Astrocyte (in vitro differentiated cells and primary cell): ENCODE measurements at regions not wholly inside any gene's neighbourhood (a gene's known extent, or its start where the extent isn't known, plus 50 kb on each side); places are given as distances from the start of the nearest gene placed in this dataset.

Experiments used
- DNase-seq: peaks from one replicate; pipeline ENCODE4 v3.0.0-alpha.2; 2010; ENCODE audit warnings: low read depth
- FAIRE-seq: peaks from 2 replicates; lab custom pipeline; 2011; peaks lifted over from hg19 to GRCh38; lab: Jason Lieb, UNC
- H2AFZ ChIP-seq: 2 replicates; pipeline ENCODE4 v1.6.0; 2012; ENCODE audit warnings: low read depth, low read length, inconsistent platforms
- H3K27ac ChIP-seq: 2 replicates; pipeline ENCODE4 v1.5.1; 2011; ENCODE audit warnings: low read depth, low read length, inconsistent platforms
- H3K27me3 ChIP-seq: 2 replicates; pipeline ENCODE4 v1.6.0; 2011; ENCODE audit warnings: low read length, inconsistent platforms; ENCODE audit not compliant: insufficient read depth
- H3K36me3 ChIP-seq: 2 replicates; pipeline ENCODE4 v1.5.1; 2011; ENCODE audit warnings: low read length, inconsistent platforms; ENCODE audit not compliant: insufficient read depth
- H3K4me1 ChIP-seq: 2 replicates; pipeline ENCODE4 v1.5.1; 2011; ENCODE audit warnings: low read length, inconsistent platforms; ENCODE audit not compliant: insufficient read depth
- H3K4me2 ChIP-seq: 2 replicates; pipeline ENCODE4 v1.6.0; 2012; ENCODE audit warnings: low read length, inconsistent platforms
- H3K4me3 ChIP-seq: 2 replicates; pipeline ENCODE4 v1.5.1; 2011; ENCODE audit warnings: low read depth, mild to moderate bottlenecking, low read length, inconsistent platforms; ENCODE audit not compliant: insufficient read depth
- H3K79me2 ChIP-seq: 2 replicates; pipeline ENCODE4 v1.6.0; 2012; ENCODE audit warnings: mild to moderate bottlenecking, low read length, inconsistent platforms; ENCODE audit not compliant: insufficient read depth
- H3K9ac ChIP-seq: 2 replicates; pipeline ENCODE4 v1.6.0; 2012; ENCODE audit warnings: mild to moderate bottlenecking, low read length, inconsistent platforms
- H3K9me3 ChIP-seq: 2 replicates; pipeline ENCODE4 v1.5.1; 2012; ENCODE audit warnings: low read depth, mild to moderate bottlenecking, low read length, inconsistent platforms; ENCODE audit not compliant: insufficient read depth
- H4K20me1 ChIP-seq: 2 replicates; pipeline ENCODE4 v1.6.0; 2012; ENCODE audit warnings: low read length, inconsistent platforms; ENCODE audit not compliant: insufficient read depth
- H3K27ac Mint-ChIP-seq: one replicate; pipeline ENCODE4 v1.8.0; 2021; ENCODE audit warnings: mild to moderate bottlenecking, mixed read lengths; ENCODE audit not compliant: unreplicated experiment
- H3K27me3 Mint-ChIP-seq: one replicate; pipeline ENCODE4 v1.8.0; 2021; ENCODE audit warnings: low read depth, mixed read lengths; ENCODE audit not compliant: unreplicated experiment
- H3K36me3 Mint-ChIP-seq: one replicate; pipeline ENCODE4 v1.8.0; 2021; ENCODE audit warnings: low read depth, mixed read lengths; ENCODE audit not compliant: unreplicated experiment
- H3K4me1 Mint-ChIP-seq: one replicate; pipeline ENCODE4 v1.8.0; 2021; ENCODE audit warnings: low read depth, mixed read lengths; ENCODE audit not compliant: unreplicated experiment
- H3K4me3 Mint-ChIP-seq: one replicate; pipeline ENCODE4 v1.8.0; 2021; ENCODE audit warnings: mild to moderate bottlenecking, moderate library complexity, mixed read lengths; ENCODE audit not compliant: unreplicated experiment
- H3K9me3 Mint-ChIP-seq: one replicate; pipeline ENCODE4 v1.8.0; 2021; ENCODE audit warnings: mild to moderate bottlenecking, mixed read lengths; ENCODE audit not compliant: unreplicated experiment
- EZH2 ChIP-seq: IDR thresholded peaks from 2 replicates; pipeline ENCODE4 v1.6.1; 2012; ENCODE audit warnings: mild to moderate bottlenecking, low read length, inconsistent platforms; ENCODE audit not compliant: insufficient read depth
- TF ChIP-seq, protein P1 (sequence below): IDR thresholded peaks from 2 replicates; pipeline ENCODE4 v1.5.1; 2011; ENCODE audit warnings: low read depth, mild to moderate bottlenecking, inconsistent platforms, low read length, moderate library complexity; ENCODE audit not compliant: insufficient read depth

DNA sequence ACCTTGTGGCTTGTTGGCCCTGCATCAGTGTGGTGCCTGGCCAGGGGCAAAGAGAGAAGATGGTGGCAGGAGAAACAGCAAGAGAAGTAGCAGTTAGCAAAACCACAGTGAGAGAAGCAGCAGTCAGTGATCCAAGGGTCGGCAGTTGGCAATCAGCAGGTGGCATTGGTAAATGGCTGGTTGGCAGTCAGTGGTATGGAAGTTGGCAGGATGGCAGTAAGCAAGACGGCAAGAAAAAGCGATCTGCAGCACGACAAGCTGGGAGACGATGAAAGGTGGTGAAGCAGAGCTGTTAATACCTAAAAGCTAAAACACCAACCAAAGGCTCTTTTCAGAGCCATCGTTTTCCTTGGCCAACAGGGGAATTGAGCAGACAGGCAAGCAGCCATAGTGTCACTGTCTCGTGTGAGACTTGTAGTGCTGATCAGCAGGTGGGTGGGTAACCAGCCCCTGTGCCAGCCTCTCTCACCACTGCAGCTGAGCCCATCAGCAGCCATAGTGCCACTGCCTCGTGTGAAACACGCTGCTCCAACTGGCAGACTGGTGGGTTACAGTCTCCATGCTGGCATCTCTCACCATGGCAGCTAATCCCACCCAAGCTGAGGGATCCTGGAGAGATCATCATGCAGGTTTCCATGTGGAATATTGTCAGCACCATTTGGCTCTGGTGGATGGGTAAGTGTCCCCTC is 2078.4 kb downstream of the PCDH7 start:
- Mint-ChIP-seq H3K27ac (no peak overlapping the region), H3K4me1 (no peaks in the 10 kb centered on the region), H3K36me3 (no peaks in the 10 kb centered on the region), H3K4me3 (no peak overlapping the region), H3K27me3 (no peaks in the 10 kb centered on the region), H3K9me3 (peaks cover 6% of the 10 kb centered on the region)
- Histone ChIP-seq H3K27ac (no peak overlapping the region), H3K4me2 (no peak overlapping the region), H3K27me3 (no peaks in the 10 kb centered on the region), H3K36me3 (no peaks in the 10 kb centered on the region), H3K79me2 (no peaks in the 10 kb centered on the region), H3K9me3 (peaks cover 2% of the 10 kb centered on the region), H3K4me1 (no peaks in the 10 kb centered on the region), H4K20me1 (no peaks in the 10 kb centered on the region), H2AFZ (no peak overlapping the region), H3K4me3 (no peak overlapping the region), H3K9ac (no peak overlapping the region)
- DNase-seq (no peak), FAIRE-seq (no peak)
- TF ChIP-seq EZH2, result no peak
- TF ChIP-seq, protein P1, sequence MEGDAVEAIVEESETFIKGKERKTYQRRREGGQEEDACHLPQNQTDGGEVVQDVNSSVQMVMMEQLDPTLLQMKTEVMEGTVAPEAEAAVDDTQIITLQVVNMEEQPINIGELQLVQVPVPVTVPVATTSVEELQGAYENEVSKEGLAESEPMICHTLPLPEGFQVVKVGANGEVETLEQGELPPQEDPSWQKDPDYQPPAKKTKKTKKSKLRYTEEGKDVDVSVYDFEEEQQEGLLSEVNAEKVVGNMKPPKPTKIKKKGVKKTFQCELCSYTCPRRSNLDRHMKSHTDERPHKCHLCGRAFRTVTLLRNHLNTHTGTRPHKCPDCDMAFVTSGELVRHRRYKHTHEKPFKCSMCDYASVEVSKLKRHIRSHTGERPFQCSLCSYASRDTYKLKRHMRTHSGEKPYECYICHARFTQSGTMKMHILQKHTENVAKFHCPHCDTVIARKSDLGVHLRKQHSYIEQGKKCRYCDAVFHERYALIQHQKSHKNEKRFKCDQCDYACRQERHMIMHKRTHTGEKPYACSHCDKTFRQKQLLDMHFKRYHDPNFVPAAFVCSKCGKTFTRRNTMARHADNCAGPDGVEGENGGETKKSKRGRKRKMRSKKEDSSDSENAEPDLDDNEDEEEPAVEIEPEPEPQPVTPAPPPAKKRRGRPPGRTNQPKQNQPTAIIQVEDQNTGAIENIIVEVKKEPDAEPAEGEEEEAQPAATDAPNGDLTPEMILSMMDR, result no peak

DNA sequence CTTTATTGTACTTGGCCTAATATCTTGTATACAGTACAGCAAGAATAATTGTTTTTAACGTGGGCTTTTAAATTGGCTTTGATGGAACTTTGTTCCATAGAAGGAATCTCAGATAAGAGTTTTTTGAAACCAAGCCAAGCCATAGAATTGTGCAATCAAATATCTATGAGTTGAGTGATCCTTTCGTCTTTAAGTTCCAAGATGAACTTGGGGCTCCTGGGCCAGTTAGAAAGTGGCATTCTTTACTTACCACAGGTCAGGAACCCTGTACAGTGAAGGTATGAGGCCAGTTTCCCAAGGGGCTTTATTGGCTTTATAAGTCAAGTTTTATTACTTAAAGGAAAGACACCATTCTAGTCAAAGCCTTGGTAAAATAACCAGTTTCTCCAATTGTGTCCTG is 2104.2 kb downstream of the PCDH7 start:
- H3K4me1 ChIP-seq, result no peaks in the 10 kb centered on the region
- DNase-seq, result peak; percentile 39
- H3K9me3 Mint-ChIP-seq, result peaks cover 5% of the 10 kb centered on the region
- no peaks in the 10 kb centered on the region for H3K36me3 Mint-ChIP-seq
- no peaks in the 10 kb centered on the region for H3K4me1 Mint-ChIP-seq
- no peak overlapping the region for H3K4me2 ChIP-seq
- no peak overlapping the region for H2AFZ ChIP-seq
- no peaks in the 10 kb centered on the region for H4K20me1 ChIP-seq
- TF ChIP-seq, protein P1, result no peak
- TF ChIP-seq EZH2, result no peak
- no peak overlapping the region for H3K4me3 ChIP-seq
- no peak overlapping the region for H3K4me3 Mint-ChIP-seq
- H3K27ac Mint-ChIP-seq, result no peak overlapping the region
- no peaks in the 10 kb centered on the region for H3K27me3 ChIP-seq
- FAIRE-seq, result no peak
- no peak overlapping the region for H3K27ac ChIP-seq
- H3K9ac ChIP-seq, result no peak overlapping the region
- no peaks in the 10 kb centered on the region for H3K27me3 Mint-ChIP-seq
- H3K79me2 ChIP-seq, result no peaks in the 10 kb centered on the region
- H3K9me3 ChIP-seq, result peaks cover 7% of the 10 kb centered on the region
- no peaks in the 10 kb centered on the region for H3K36me3 ChIP-seq

DNA sequence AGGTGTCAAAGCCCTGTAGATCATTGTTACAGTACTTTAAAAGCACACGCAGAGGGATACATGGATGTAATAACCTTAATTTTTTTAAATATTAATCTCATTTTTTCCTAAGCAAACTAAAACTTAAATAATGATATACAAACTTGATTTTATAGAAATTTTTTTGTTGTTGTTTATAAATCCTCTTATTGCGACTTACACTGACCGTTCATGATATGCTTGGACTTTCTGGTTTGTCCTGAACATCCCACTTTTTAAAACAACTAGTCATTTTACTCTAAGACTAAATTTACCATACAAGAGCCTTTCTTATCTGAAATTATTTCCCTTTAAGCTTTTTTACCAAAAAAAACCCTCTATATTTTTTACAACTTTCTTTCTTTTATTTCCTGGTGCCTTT is 2106.0 kb downstream of the PCDH7 start:
- Histone ChIP-seq H3K27me3 (no peaks in the 10 kb centered on the region), H3K4me1 (no peaks in the 10 kb centered on the region), H4K20me1 (no peaks in the 10 kb centered on the region), H3K4me2 (no peak overlapping the region), H3K79me2 (no peaks in the 10 kb centered on the region), H3K9ac (no peak overlapping the region), H3K27ac (no peak overlapping the region), H2AFZ (no peak overlapping the region), H3K36me3 (no peaks in the 10 kb centered on the region), H3K9me3 (peaks cover 7% of the 10 kb centered on the region), H3K4me3 (no peak overlapping the region)
- DNase-seq (no peak), FAIRE-seq (no peak)
- Mint-ChIP-seq H3K4me3 (no peak overlapping the region), H3K4me1 (no peaks in the 10 kb centered on the region), H3K27me3 (no peaks in the 10 kb centered on the region), H3K36me3 (no peaks in the 10 kb centered on the region), H3K27ac (no peak overlapping the region), H3K9me3 (peaks cover 5% of the 10 kb centered on the region)
- TF ChIP-seq EZH2, result no peak
- TF ChIP-seq, protein P1, result no peak
